Adrenal gland (tissue), 9 donors: ENCODE measurements at regions not wholly inside any gene's neighbourhood (a gene's known extent, or its start where the extent isn't known, plus 50 kb on each side); places are given as distances from the start of the nearest gene placed in this dataset.

Experiments
- DNase-seq, 7 donors: peaks; one replicate each; pipeline ENCODE4 v3.0.0-alpha.2; 2019 to 2020
- H3K27ac ChIP-seq, 5 donors: fragments of 200-600 bp; sonication (generic) in 4 of 5; 1 replicate in 3 of 5; 2 replicates in 2 of 5; pipeline versions ENCODE4 v1.5.1 to v1.8.0; 2016 to 2020; ENCODE audit warnings: mild to moderate bottlenecking in 1 of 5
- H3K27me3 ChIP-seq: fragments of 200-600 bp; 2 replicates; pipeline ENCODE4 v1.8.0; 2021
- H3K36me3 ChIP-seq, 2 donors: fragments of 200-600 bp; replicated peaks in 1 of 2; 1 replicate in 1 of 2; 2 replicates in 1 of 2; pipeline versions ENCODE4 v1.5.1 to v1.8.0; 2018 to 2022
- H3K4me1 ChIP-seq, 2 donors: fragments of 200-600 bp; replicated peaks in 1 of 2; 1 replicate in 1 of 2; 2 replicates in 1 of 2; pipeline versions ENCODE4 v1.5.1 to v1.8.0; 2018 to 2021
- H3K4me3 ChIP-seq, 4 donors: fragments of 200-600 bp; sonication (generic) in 3 of 4; one replicate each; pipeline ENCODE4 v1.5.1; 2016 to 2018
- H3K9me3 ChIP-seq, 3 donors: fragments of 200-600 bp; sonication (generic) in 1 of 3; replicated peaks in 1 of 3; 1 replicate in 2 of 3; 2 replicates in 1 of 3; pipeline versions ENCODE4 v1.5.1 to v1.8.0; 2016 to 2021
- CTCF ChIP-seq, 6 experiments: fragments of 450-650 bp in 4 of 6; fragments of 200-600 bp in 2 of 6; sonication (generic) in 1 of 6; IDR thresholded peaks; 1 replicate in 5 of 6; 2 replicates in 1 of 6; pipeline versions ENCODE4 v1.5.1 to v1.8.0; 2016 to 2021; ENCODE audit warnings: antibody characterized with exemption in 6 of 6, mild to moderate bottlenecking in 2 of 6, moderate library complexity in 1 of 6
- POLR2A ChIP-seq, 2 donors: fragments of 450-650 bp; IDR thresholded peaks; one replicate each; pipeline ENCODE4 v1.6.1; 2017; ENCODE audit warnings: antibody characterized with exemption in 2 of 2, mild to moderate bottlenecking in 2 of 2, moderate library complexity in 1 of 2
- WGBS, 4 donors: extraction: QIAGEN DNeasy Blood & Tissue Kit in 2 of 4; methylation state at CpG; one replicate each; pipeline versions ENCODE4 v1.1.5 to v1.1.7; 2013 to 2017; 5-methylcytosine and 5-hydroxymethylcytosine counted together
- intact Hi-C, 2 donors: fragments of 100-400 bp; cut with DNase I; formaldehyde crosslinking; loops; one replicate each; pipeline versions ENCODE4 v1.14.1 to v1.15.0; 2022 to 2023
- donor health status: healthy with polysubstance abuse.
- donor health status: Bipolar disorder and iron deficiency.
- donor health status: DM: yes; HTN: yes; CAD: no.
- donor health status: DM: no; HTN: no; CAD: no.
- donor health status: DM: no; HTN: no; CAD: no.

- H3K9me3 ChIP-seq, result no peaks in the 10 kb centered on the region
- H3K27ac ChIP-seq, result no peak overlapping the region
- WGBS, 4 donors, result 67 to 71% (median 68%) methylated on average over 4 of the region's 4 CpGs
- H3K36me3 ChIP-seq, result no peaks in the 10 kb centered on the region
- intact Hi-C loops, result no loop called here
- TF ChIP-seq CTCF (IDR thresholded peaks at IDR 0.05), result no peak
- no peak for TF ChIP-seq POLR2A (IDR thresholded peaks at IDR 0.05)
- H3K4me3 ChIP-seq, result no peak overlapping the region
- H3K4me1 ChIP-seq, result no peaks in the 10 kb centered on the region
- no peak for DNase-seq
- peaks cover 3% of the 10 kb centered on the region for H3K27me3 ChIP-seq
Observed at GRCh38 chr12:114253976-114254778, 151.8 kb downstream of the TBX5 start.

- no peak overlapping the region for H3K27ac ChIP-seq
- H3K4me1 ChIP-seq, result no peaks in the 10 kb centered on the region
- no peaks in the 10 kb centered on the region for H3K9me3 ChIP-seq
- TF ChIP-seq POLR2A (IDR thresholded peaks at IDR 0.05) (no peak), CTCF (IDR thresholded peaks at IDR 0.05) (no peak)
- WGBS, 4 donors, result 70 to 81% (median 77%) methylated on average over 7 of the region's 7 CpGs
- peaks cover 7% of the 10 kb centered on the region for H3K27me3 ChIP-seq
- DNase-seq, result no peak
- intact Hi-C loops, result no loop called here
- no peaks in the 10 kb centered on the region for H3K36me3 ChIP-seq
- H3K4me3 ChIP-seq, result no peak overlapping the region
Observed at GRCh38 chr12:114248527-114248926, 157.4 kb downstream of the TBX5 start.

GRCh38 chr12:114245555-114245954, 160.4 kb downstream of the TBX5 start:
- Histone ChIP-seq H3K27ac (no peak overlapping the region), H3K4me1 (no peaks in the 10 kb centered on the region), H3K27me3 (peaks cover 27% of the 10 kb centered on the region), H3K4me3 (no peak overlapping the region), H3K36me3 (no peaks in the 10 kb centered on the region), H3K9me3 (no peaks in the 10 kb centered on the region)
- TF ChIP-seq CTCF (IDR thresholded peaks at IDR 0.05) (no peak), POLR2A (IDR thresholded peaks at IDR 0.05) (no peak)
- intact Hi-C loops, result no loop called here
- no peak for DNase-seq
- WGBS, 4 donors, result 45 to 52% (median 50%) methylated on average over 4 of the region's 4 CpGs

- Histone ChIP-seq H3K9me3 (no peaks in the 10 kb centered on the region), H3K27ac (no peak overlapping the region), H3K36me3 (no peaks in the 10 kb centered on the region), H3K27me3 (peaks cover 20% of the 10 kb centered on the region), H3K4me3 (no peak overlapping the region), H3K4me1 (peaks cover 4 to 16% of the 10 kb centered on the region in 2 donors)
- intact Hi-C loops, result no loop called here
- TF ChIP-seq POLR2A (IDR thresholded peaks at IDR 0.05) (no peak), CTCF (IDR thresholded peaks at IDR 0.05) (no peak)
- DNase-seq, result no peak
- WGBS, 4 donors, result 83 to 96% (median 92%) methylated on average over 4 of the region's 4 CpGs; no CpG with 5 or more reads in 1 of the 4 donors
Observed at GRCh38 chr12:114241973-114242434, 163.9 kb downstream of the TBX5 start.
